NCI-H1417 treated with DMSO at 0.1 percent for 48 hours (cell line): ENCODE measurements at regions not wholly inside any gene's neighbourhood (a gene's known extent, or its start where the extent isn't known, plus 50 kb on each side); places are given as distances from the start of the nearest gene placed in this dataset.
"Not testable (repeated sequence)": the region's sequence is repeated elsewhere in the genome, so short reads cannot be mapped to it uniquely, and the experiment has no call there.

Experiments
- DNase-seq: peaks from one replicate; lab custom pipeline; 2025; lab: John Stamatoyannopoulos, UW

DNA sequence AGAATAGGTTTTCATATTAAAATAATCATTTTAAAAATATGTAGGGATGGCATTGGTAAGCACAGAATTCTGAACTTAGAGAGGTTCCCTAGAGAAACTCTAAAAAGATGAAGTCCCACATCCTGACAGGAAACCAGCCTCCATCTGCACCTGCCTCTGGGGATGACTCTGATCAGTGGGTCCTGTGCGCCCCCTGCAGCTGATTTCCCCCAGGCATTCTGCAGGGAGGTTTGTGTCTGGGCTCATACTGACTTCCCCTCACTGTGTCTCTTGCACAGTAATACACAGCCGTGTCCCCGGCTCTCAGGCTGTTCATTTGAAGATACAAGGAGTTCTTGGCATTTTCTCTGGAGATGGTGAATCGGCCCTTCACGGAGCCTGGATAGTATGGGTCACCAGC is 602.9 kb downstream of the TMEM121 start:
- DNase-seq: no peak

DNA sequence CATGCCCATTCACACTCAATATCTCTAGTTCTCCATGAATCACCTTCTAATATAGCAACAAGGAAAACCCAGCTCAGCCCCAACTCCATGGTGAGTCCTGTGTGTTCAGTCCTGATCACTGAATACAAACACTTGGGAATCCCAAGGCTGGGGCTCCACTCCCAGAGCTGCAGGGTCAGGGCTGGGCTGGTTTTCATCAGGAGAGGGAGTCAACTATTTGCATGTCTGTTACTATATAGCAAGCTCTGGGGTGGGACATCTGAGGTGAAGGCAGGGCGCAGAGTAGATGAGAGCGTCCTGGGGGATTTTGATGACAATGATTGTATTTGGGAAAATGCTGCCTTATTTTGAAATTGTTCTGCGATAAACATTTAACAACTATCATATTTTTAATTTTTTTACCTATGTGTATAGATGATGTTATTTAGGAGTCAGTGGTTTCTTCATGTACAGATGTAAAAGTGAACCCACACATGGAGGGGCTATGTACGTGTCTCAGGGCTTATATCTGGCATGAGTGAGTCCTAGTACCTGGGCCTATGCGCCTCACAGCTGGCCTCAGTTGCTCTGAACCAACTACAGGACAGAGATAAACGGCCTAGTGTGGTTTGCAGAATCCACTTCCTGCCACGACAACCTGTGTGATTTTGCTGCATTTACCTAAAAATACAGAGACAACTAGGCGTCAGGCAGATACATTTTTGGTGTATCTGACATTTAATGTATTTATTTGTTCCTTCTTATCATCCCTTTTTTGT is 603.7 kb downstream of the TMEM121 start:
- not testable (repeated sequence) for DNase-seq

DNA sequence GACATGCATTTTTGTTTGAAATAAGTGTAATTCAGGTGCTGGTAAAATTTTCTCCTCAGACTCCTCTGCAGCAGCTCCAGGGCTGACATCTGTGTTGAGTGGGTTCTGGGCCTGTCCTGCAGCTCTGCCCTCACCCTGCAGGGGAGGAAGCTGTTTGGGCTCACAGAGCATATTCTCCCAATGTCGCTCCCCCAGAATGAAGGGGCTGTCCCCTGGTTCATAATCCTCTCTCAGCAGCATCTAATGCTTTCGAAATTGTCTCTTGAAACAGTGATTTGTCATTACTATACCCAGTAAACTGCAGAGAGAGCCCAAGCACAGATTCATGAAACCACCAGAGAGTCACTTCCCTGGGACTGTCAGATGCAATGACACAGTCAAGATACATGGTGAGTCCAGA is 606.7 kb downstream of the TMEM121 start:
- not testable (repeated sequence) for DNase-seq

DNA sequence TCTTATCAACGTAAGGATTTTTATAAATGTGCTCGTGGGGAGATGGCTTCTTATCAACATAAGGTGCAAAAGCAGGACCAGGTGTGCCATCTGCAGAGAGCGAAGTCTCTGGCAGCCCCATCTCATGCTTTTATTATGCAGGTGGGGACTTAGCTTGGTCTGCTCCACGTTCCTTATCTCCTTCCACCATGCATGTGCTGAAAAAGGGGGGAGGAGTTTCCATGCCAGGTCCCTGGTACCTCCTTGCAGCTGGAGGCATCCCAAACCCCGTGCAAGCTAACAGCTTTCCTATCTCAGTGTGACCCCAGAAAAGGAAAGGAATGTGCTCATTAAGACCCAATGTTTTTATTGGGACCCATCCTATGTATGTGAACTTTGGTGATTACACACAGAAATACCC is 608.5 kb downstream of the TMEM121 start:
- DNase-seq: no peak

DNA sequence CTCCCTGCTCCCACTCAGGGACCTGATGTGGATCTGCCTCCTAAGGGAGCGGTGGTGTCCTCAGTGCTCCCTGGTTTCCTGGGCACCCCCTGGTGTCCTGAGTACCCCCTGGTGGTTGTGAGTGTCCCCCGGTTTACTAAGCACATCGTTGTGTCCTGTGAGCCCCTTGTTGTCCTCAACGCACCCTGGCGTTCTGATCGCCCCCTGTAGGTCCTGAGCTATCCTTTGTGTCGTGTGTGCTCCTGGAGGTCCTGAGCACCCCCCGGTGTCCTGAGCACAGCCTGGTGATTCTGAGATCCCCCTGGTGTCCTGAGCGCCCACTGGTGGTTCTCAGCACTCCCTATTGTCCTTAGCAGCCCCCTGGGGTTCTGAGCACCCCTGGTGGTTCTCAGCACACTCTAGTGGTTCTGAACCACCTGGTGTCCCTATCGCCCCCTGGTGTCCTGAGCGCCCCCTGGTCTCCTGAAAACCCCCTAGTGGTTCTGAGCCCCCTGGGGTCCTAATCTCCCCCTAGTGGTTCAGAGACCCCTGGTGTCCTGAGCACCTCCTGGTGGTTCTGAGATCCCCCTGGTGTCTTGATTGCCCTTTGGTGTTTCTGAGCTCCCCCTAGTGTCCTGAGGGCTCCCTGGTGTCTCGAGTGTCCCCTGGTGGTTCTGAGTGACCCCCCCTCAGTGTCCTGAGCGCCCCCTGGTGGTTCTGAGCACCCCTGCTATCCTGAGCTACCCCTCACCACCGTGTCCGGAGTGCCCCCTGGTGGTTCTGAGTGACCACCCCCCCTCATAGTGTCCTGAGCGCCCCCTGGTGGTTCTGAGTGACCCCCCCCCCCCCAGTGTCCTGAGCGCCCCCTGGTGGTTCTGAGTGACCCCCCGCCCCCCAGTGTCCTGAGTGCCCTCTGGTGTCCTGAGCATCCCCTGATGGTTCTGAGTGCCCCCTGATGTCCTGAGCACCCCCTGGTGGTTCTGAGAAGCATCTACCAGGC is 615.1 kb downstream of the TMEM121 start:
- DNase-seq: no peak

DNA sequence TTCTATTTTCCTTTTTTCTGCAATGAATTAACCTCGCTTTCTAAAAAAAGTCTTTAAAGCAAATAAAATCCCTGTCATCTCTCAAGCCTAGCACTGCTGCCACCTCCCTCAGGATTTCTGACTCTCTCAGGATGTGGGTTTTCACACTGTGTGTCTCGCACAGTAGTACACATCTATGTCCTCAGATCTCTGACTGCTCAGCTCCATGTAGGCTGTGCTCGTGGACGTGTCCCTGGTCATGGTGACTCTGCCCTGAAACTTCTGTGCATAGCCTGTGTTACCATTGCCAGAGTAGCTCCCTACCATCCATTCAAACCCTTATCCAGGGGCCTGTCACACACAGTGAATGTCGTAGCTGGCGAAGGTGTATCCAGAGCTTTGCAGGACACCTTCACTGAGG is 619.3 kb downstream of the TMEM121 start:
- DNase-seq: not testable (repeated sequence)

DNA sequence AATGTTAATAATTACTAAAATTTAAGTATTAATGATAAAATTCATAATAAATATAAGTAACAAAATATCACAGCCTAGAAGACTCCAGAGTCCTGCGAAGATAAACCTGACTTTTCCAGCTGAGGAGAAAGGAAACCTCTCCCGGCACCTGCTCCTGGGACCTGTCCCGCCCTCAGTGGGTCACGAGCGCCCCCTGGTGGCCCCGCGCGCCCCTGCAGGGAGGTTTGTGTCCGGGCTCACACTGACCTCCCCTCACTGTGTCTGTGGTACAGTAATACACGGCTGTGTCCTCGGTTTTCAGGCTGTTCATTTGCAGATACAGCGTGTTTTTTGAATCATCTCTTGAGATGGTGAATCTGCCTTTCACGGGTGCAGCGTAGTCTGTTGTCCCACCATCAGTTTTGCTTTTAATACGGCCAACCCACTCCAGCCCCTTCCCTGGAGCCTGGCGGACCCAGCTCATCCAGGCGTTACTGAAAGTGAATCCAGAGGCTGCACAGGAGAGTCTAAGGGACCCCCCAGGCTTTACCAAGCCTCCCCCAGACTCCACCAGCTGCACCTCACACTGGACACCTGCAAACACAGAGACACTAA is 627.1 kb downstream of the TMEM121 start:
- not testable (repeated sequence) for DNase-seq

DNA sequence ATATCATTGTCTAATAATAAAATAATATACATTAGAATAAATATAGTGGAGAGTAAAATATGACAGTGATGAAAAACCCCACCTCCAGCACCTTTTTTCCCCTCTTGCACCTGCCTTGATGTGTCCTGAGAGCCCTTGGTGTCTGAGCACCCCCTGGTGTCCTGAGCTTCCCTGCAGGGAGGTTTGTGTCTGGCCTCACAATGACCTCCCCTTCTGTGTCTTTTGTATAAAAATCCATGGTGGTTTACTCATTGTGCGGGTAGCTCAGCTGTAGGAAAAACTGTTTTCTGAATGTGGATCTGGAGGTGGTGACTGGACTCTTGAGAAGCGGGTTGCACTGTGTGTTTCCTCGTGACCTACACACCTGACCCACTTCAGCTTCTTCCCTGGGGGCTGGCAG is 636.9 kb downstream of the TMEM121 start:
- DNase-seq: no peak

DNA sequence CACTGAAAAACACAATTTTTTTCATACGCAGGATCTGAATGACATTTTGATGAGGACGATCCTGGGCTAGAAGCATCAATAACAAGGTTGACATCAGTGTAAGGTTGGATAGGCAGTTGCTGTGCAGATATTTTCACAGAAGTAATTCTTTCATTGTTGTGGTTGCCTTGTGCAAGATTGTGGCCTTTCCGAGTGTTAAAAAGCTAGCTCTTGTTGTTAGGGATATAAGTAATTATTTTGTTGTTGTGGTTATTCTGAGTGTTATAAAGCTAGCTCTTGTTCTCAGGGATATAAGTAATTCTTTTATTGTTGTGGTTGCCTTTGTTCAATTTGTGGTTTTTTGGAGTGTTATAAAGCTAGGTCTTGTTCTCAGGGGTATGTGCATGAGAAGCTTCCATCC is 637.4 kb downstream of the TMEM121 start:
- DNase-seq: not testable (repeated sequence)

DNA sequence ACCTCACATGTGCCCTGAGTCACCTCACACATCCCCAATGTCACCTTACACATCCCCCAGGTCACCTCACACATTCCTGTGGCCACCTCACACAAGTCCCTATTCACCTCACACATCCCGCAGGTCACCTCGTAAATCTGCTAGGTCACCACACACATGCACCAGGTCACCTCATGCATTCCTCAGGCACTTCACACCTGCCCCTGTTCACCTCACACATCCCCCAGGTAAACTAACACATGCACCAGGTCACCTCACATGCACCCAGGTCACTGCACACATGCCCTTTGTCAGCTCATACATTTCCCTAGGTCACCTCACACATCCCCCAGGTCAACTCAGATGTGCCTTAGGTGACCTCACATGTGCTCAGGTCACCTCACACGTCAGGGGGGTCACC is 639.8 kb downstream of the TMEM121 start:
- DNase-seq: no peak

DNA sequence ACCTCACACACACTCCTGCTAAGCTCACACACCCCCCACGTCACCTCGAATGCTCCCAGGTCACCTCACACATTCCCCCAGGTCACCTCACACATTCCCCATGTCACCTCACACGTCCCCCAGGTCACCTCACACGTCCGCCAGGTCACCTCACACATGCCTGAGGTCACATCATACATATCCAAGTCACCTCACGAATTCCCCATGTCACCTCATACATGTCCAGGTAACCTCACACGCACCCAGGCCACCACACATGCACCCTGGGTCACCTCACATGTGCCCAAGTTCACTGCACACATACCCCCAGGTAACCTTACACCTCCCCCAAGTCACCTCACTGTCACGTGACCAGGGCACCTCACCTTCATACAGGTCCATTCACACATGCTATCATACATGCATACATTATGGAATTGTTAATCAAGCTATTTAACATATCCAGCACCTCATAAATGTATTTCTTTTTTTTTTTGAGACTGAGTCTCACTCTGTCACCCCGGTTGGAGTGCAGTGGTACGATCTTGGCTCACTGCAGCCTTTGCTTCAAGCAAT is 640.3 kb downstream of the TMEM121 start:
- DNase-seq: no peak

DNA sequence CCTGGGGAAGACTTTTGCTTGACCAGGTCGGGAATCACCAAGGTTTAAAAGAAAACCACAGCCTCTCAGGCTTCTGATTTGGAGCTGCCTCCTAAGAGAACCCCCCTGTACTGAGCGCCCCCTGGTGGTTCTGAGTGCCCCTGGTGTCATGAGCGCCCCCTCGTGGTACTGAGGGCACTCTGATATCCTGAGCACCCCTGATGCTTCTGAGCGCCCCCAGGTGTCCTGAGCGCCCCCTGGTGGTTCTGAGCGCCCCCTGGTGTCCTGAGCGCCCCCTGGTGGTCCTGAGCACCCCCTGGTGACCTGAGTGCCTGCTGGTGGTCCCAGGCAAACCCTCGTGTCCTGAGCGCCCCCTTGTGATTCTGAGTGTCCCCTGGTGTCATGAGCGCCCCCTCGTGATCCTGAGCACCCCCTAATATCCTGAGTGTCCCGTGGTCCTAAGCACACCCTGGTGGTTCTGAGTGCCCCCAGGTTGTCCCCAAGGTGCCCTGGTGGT is 643.8 kb downstream of the TMEM121 start:
- not testable (repeated sequence) for DNase-seq

DNA sequence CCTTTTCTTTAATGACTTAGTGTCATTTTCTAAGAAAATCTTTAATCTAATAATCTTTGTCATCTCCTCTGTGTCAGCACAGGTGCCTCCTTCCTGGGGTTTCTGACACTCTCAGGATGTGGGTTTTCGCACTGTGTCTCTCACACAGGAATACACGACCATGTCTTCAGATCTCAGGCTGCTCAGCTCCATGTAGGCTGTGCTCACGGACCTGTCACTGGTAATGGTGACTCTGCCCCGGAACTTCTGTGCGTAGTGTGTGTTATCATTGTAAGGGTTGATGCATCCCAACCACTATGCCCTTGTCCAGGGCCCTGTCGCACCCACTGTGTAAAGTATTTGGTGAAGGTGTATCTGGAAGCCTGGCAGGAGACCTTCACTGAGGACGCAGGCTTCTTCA is 647.8 kb downstream of the TMEM121 start:
- no peak for DNase-seq

DNA sequence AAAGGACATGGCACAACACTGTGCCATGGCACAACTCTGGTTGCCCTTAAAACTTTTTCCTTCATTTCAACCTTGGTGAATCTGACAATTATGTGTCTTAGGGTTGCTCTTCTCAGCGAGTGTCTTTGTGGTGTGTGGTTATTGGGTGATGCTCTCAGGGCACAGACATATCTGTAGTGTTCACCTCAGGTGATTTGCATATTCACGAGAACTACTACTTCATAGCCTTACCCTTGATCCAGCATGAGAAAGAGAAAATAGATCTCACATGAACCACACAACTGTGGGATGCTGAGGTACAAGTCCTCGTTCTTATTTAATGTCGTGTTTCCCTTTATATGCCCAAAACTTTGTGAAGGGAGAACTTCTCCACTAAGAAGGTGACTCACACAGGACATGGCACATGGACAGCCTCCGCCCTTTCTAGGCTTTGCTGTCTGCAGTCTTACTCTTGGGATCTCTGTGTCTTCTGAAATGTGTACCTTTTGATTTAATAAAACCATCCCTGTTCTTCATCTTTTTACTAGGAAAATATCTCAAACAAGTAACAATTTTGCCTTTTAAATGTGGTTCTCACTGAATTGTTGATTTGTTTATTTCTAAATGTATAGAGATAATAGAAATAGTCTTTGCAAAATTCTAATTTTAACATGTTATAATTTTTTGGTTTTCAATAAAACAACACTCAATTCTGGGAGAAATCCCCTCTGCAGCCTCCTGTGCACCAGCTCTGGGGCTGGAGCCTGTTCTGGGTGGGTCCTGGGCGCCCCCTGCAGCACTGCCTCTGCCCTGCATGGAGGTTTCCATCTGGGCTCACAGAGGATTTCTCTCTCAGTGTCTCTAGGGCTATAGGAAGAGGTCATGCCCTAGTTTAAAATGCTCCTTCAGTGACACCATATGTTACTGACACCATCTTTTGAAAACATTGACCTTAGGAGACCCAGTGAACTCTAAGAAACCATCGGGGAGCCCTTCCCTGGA is 651.2 kb downstream of the TMEM121 start:
- not testable (repeated sequence) for DNase-seq

DNA sequence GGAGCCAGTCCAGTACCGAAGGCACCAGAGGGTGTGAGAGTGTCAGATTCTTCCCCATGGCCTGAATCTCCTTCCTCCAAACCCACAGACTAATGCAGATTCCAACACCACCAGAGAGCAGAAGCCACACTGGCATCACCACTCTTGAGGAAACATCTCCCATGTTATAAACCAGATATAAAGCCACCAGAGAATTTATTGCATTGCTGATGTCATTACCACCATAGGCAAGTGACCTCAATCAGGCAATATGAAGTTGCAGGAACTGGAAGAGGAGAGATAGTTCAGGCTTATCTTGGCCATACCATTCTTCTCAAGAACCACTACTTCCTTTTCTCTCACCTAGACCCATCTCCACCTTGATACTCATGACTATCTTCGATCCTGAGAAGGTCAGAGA is 653.4 kb downstream of the TMEM121 start:
- DNase-seq: no peak

DNA sequence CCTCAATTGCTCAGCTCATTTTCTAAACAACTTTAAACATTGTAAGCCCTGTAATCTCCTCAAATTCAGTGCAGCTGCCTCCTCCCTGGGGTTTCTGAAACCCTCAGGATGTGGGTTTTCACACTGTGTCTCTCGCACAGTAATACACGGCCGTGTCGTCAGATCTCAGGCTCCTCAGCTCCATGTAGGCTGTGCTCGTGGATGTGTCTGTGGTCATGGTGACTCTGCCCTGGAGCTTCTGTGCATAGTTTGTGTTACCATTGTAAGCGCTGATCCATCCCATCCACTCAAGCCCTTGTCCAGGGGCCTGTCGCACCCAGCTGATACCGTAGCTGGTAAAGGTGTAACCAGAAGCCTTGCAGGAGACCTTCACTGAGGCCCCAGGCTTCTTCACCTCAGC is 658.4 kb downstream of the TMEM121 start:
- DNase-seq: not testable (repeated sequence)

DNA sequence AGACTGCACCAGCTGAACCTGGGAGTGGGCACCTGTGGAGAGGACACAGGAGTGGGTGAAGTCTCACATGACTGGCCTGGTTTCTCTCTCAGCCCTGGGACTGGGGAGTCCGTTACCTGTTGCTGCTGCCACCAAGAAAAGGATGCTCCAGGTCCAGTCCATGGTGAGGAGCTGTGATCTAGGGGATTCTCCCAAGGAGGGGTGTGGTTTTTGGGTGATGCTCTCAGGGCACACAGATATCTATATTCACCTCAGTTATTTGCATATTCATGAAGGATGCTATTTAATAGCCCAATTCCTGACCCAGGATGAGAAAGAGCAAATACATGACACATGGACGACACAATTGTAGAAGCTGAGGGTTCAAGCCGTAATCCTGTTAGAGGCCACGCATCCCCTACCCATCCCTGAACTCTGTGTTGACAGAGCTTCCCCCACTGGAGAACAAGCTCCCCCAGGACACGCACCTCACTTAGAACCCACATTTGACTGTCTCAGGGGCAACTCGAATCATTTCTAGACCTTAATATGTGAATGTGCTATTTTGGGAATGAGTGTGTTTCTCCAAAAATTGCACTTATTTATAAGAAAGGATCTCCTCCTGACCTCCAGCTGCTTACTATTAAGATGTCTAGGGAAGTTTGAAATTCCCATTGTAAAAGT is 658.9 kb downstream of the TMEM121 start:
- DNase-seq: not testable (repeated sequence)

DNA sequence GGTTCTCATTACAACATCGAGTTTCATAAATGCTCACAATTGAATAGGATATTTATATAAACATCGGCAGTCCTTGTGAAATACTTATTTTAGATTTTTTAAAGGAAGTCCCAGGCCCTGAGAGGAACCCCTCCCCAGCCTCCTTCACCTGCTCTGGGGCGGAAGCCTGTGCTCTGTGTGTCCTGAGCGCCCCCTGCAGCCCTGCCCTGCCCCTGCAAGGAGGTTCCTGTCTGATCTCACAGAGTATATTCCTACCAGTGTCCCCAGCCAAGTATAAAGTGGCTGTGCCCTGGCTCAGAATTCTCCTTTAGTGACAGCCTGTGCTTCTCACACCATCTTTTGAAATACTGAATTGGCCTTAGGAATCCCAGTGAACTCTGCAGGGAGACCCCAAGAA is 659.5 kb downstream of the TMEM121 start:
- no peak for DNase-seq

DNA sequence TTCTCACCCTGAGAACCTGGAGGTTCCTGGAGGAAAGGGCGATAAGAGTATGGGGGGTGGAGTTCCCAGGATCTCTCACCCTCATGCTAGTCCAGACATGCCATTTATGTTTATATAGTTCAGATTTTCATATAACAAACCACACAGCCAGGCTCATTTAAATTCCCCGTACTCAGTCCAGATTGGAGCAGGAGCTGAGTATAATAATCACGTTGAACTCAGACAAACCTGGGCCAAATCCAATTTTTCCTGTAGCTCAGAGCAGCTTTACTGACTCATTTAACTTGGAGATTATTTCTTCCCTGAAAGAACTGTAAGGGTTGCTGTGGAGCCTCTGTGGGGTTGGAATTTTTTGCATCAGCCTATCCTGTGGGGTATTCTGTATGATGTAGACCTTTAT is 660.8 kb downstream of the TMEM121 start:
- no peak for DNase-seq

DNA sequence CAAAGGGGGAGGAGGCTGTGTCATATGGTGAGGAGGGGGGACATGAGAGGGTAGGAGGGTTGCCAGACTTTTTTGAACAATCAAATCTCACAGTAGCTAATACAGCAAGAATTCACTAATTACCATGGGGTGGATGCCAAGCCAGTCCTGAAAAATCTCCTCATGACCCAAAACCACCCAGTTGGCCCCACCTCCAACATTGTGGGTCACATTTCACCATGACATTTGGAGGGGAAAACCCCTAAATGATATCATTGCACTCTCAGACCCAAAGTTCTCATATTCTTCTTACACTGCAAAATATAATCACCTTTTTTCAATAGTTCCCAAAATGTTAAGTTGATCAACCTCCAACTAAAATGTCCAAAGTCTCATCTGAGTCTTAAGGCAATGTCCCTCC is 666.3 kb downstream of the TMEM121 start:
- not testable (repeated sequence) for DNase-seq
